OCI-LY7 (cell line): ENCODE measurements at regions not wholly inside any gene's neighbourhood (a gene's known extent, or its start where the extent isn't known, plus 50 kb on each side); places are given as distances from the start of the nearest gene placed in this dataset.

ENCODE experiments used
- EZH2phosphoT487 ChIP-seq: fragments of 200-600 bp; sonication (generic); IDR thresholded peaks from 2 replicates; pipeline ENCODE4 v1.6.1; 2018; ENCODE audit warnings: low read depth, borderline replicate concordance, mild to moderate bottlenecking, mixed run types, antibody characterized with exemption, low read length, moderate library complexity, mixed read lengths
- TF ChIP-seq, protein P1 (sequence below): fragments of 200-600 bp; sonication (generic); conservative IDR thresholded peaks from 2 replicates; pipeline ENCODE4 v1.5.1; 2014; ENCODE audit warnings: mild to moderate bottlenecking, antibody characterized with exemption, low read length, moderate library complexity, mixed read lengths

DNA sequence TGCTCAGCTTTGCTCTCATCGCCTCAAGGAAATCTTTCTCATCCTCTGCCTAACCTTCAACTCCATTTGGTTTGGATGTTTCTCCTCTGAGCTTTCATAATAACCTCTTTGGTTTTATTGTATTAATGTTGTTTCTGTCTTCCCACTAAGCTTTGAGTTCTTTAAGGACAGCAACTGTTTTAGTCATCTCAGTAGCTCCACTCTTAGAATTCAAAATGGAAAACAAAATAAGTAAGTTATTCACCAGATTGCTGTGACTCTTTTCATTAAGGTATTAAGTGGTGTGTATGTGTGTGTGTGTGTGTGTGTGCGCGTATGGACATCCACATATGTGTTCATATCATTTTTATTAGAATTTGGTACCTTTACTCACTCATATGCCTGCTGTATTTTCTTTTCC lies 279.2 kb upstream of the BOD1L1 start:
- TF ChIP-seq, protein P1, sequence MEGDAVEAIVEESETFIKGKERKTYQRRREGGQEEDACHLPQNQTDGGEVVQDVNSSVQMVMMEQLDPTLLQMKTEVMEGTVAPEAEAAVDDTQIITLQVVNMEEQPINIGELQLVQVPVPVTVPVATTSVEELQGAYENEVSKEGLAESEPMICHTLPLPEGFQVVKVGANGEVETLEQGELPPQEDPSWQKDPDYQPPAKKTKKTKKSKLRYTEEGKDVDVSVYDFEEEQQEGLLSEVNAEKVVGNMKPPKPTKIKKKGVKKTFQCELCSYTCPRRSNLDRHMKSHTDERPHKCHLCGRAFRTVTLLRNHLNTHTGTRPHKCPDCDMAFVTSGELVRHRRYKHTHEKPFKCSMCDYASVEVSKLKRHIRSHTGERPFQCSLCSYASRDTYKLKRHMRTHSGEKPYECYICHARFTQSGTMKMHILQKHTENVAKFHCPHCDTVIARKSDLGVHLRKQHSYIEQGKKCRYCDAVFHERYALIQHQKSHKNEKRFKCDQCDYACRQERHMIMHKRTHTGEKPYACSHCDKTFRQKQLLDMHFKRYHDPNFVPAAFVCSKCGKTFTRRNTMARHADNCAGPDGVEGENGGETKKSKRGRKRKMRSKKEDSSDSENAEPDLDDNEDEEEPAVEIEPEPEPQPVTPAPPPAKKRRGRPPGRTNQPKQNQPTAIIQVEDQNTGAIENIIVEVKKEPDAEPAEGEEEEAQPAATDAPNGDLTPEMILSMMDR, result no peak
- TF ChIP-seq EZH2phosphoT487, result no peak
